Loucy (cell line): ENCODE measurements at regions not wholly inside any gene's neighbourhood (a gene's known extent, or its start where the extent isn't known, plus 50 kb on each side); places are given as distances from the start of the nearest gene placed in this dataset.

Experiments used
- H2AFZ ChIP-seq: fragments of 200-600 bp; sonication (generic); 2 replicates; pipeline ENCODE4 v1.6.0; 2016; ENCODE audit warnings: antibody characterized with exemption, mild to moderate bottlenecking, low read length, moderate library complexity
- H3F3A ChIP-seq: fragments of 200-600 bp; 2 replicates; pipeline ENCODE4 v1.6.0; 2016; ENCODE audit warnings: antibody characterized with exemption, low read depth, mild to moderate bottlenecking
- H3K27me3 ChIP-seq: fragments of 200-600 bp; sonication (generic); 2 replicates; pipeline ENCODE4 v1.6.1; 2014; ENCODE audit warnings: low read length, mild to moderate bottlenecking; ENCODE audit not compliant: insufficient read depth, poor library complexity, severe bottlenecking
- H3K36me3 ChIP-seq: fragments of 200-600 bp; sonication (generic); 2 replicates; pipeline ENCODE4 v1.6.1; 2016; ENCODE audit warnings: low read length; ENCODE audit not compliant: insufficient read depth
- H3K4me1 ChIP-seq: fragments of 200-600 bp; sonication (generic); 2 replicates; pipeline ENCODE4 v1.5.1; 2014; ENCODE audit warnings: low read length, mild to moderate bottlenecking; ENCODE audit not compliant: insufficient read depth, poor library complexity, severe bottlenecking
- H3K4me2 ChIP-seq: fragments of 200-600 bp; sonication (generic); 2 replicates; pipeline ENCODE4 v1.6.0; 2014; ENCODE audit warnings: antibody characterized with exemption, low read length, low read depth, mild to moderate bottlenecking; ENCODE audit not compliant: poor library complexity, severe bottlenecking
- H3K4me3 ChIP-seq: fragments of 200-600 bp; sonication (generic); 2 replicates; pipeline ENCODE4 v1.5.1; 2014; ENCODE audit warnings: low read length, mild to moderate bottlenecking, mixed read lengths; ENCODE audit not compliant: poor library complexity, severe bottlenecking
- H3K79me2 ChIP-seq: fragments of 200-600 bp; sonication (generic); 2 replicates; pipeline ENCODE4 v1.6.1; 2014; ENCODE audit warnings: low read length; ENCODE audit not compliant: insufficient read depth
- H3K9ac ChIP-seq: fragments of 200-600 bp; sonication (generic); 2 replicates; pipeline ENCODE4 v1.6.0; 2014; ENCODE audit warnings: mild to moderate bottlenecking, low read depth, low read length, moderate library complexity; ENCODE audit not compliant: poor library complexity, severe bottlenecking
- H3K9me2 ChIP-seq: fragments of 200-600 bp; sonication (generic); replicated peaks from 2 replicates; pipeline ENCODE4 v1.6.1; 2016; ENCODE audit warnings: low read depth, low read length, mixed read lengths
- H3K9me3 ChIP-seq: fragments of 200-600 bp; sonication (generic); 2 replicates; pipeline ENCODE4 v1.6.1; 2014; ENCODE audit warnings: mild to moderate bottlenecking, antibody characterized with exemption, low read length, low read depth; ENCODE audit not compliant: insufficient read depth
- H4K20me1 ChIP-seq: fragments of 200-600 bp; sonication (generic); 2 replicates; pipeline ENCODE4 v1.6.0; 2014; ENCODE audit warnings: antibody characterized with exemption, low read length, mild to moderate bottlenecking; ENCODE audit not compliant: insufficient read depth, poor library complexity, severe bottlenecking
- EZH2phosphoT487 ChIP-seq: fragments of 200-600 bp; IDR thresholded peaks from 2 replicates; pipeline ENCODE4 v1.6.1; 2018; ENCODE audit warnings: antibody characterized with exemption, mild to moderate bottlenecking, moderate library complexity, borderline replicate concordance
- TF ChIP-seq, protein P1 (sequence below): fragments of 200-600 bp; sonication (generic); conservative IDR thresholded peaks from 2 replicates; pipeline ENCODE4 v1.5.1; 2014; ENCODE audit warnings: mild to moderate bottlenecking, antibody characterized with exemption, low read length

- Histone ChIP-seq H4K20me1 (no peaks in the 10 kb centered on the region), H3K4me2 (no peak overlapping the region), H3K9me3 (no peaks in the 10 kb centered on the region), H3K27me3 (no peaks in the 10 kb centered on the region), H3K9me2 (no peaks in the 10 kb centered on the region), H3K4me1 (no peaks in the 10 kb centered on the region), H3K9ac (no peak overlapping the region), H3F3A (no peaks in the 10 kb centered on the region), H3K79me2 (no peaks in the 10 kb centered on the region), H3K4me3 (no peak overlapping the region), H3K36me3 (no peaks in the 10 kb centered on the region), H2AFZ (no peak overlapping the region)
- no peak for TF ChIP-seq EZH2phosphoT487
- TF ChIP-seq, protein P1, sequence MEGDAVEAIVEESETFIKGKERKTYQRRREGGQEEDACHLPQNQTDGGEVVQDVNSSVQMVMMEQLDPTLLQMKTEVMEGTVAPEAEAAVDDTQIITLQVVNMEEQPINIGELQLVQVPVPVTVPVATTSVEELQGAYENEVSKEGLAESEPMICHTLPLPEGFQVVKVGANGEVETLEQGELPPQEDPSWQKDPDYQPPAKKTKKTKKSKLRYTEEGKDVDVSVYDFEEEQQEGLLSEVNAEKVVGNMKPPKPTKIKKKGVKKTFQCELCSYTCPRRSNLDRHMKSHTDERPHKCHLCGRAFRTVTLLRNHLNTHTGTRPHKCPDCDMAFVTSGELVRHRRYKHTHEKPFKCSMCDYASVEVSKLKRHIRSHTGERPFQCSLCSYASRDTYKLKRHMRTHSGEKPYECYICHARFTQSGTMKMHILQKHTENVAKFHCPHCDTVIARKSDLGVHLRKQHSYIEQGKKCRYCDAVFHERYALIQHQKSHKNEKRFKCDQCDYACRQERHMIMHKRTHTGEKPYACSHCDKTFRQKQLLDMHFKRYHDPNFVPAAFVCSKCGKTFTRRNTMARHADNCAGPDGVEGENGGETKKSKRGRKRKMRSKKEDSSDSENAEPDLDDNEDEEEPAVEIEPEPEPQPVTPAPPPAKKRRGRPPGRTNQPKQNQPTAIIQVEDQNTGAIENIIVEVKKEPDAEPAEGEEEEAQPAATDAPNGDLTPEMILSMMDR, result no peak
Measured at GRCh38 chr5:125269926-125270325, 523.5 kb upstream of the ZNF608 start.

GRCh38 chr5:125272357-125272756 is 525.9 kb upstream of the ZNF608 start:
- Histone ChIP-seq H3K9me3 (no peaks in the 10 kb centered on the region), H3K36me3 (no peaks in the 10 kb centered on the region), H3K4me1 (no peaks in the 10 kb centered on the region), H4K20me1 (no peaks in the 10 kb centered on the region), H3K27me3 (no peaks in the 10 kb centered on the region), H3F3A (no peaks in the 10 kb centered on the region), H3K4me2 (no peak overlapping the region), H3K9me2 (no peaks in the 10 kb centered on the region), H3K9ac (no peak overlapping the region), H2AFZ (no peak overlapping the region), H3K79me2 (no peaks in the 10 kb centered on the region), H3K4me3 (no peak overlapping the region)
- TF ChIP-seq, protein P1, result no peak
- no peak for TF ChIP-seq EZH2phosphoT487

DNA sequence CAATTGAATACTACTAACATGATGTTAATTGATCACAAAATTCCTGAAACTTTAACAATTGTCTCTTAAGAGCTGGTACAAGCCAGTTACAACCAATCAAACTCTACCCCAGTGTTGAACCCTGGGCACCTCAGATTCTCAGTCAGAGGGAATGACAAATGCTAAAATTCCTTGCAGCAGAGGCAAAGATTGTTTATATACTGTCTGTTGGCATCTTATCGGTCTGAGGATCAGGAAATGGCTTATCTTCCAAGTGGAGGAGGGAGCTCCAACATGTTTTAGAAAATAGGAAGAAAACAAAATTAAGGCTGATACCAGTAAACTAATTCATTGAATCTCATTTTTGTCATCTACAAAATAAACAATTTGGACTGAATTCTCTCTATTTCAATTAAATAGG is 527.8 kb upstream of the ZNF608 start:
- Histone ChIP-seq H3K36me3 (no peaks in the 10 kb centered on the region), H3K4me2 (no peak overlapping the region), H3K9ac (no peak overlapping the region), H3K79me2 (no peaks in the 10 kb centered on the region), H3K9me2 (no peaks in the 10 kb centered on the region), H3K4me1 (no peaks in the 10 kb centered on the region), H2AFZ (no peak overlapping the region), H3F3A (no peaks in the 10 kb centered on the region), H3K27me3 (no peaks in the 10 kb centered on the region), H4K20me1 (no peaks in the 10 kb centered on the region), H3K4me3 (no peak overlapping the region), H3K9me3 (no peaks in the 10 kb centered on the region)
- TF ChIP-seq, protein P1, result no peak
- TF ChIP-seq EZH2phosphoT487, result no peak
